ENCODE measurements at regions not wholly inside any gene's neighbourhood (a gene's known extent, or its start where the extent isn't known, plus 50 kb on each side); places are given as distances from the start of the nearest gene placed in this dataset.

DNA sequence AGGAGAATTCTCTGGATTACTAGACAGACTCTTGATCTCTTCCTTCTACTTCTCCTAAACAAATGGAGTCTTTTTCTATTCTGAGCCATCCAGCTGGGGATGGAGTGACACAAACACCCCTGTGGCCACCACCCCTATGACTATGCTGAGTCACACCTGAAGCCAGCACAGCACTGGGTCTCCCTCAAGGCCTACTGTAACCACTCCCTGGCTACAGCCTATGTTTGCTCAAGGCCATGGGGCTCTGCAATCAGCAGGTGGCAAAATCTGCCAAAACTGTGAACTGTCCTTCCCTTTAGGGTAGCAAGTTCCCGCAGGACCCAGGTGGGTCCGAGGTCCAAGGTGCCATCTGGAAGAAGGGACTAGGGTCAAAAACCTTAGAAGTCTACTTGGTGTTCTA is 132.3 kb downstream of the TINAG start:
- H3K4me3 ChIP-seq, result no peak overlapping the region
- no peaks in the 10 kb centered on the region for H3K9me3 ChIP-seq
- H3K27ac ChIP-seq, result no peak overlapping the region
- no peaks in the 10 kb centered on the region for H3K36me3 ChIP-seq
- no peak for DNase-seq
- ATAC-seq, result no peak
- no peaks in the 10 kb centered on the region for H3K4me1 ChIP-seq
- intact Hi-C loops (cut with DNase I), result no loop called here
- TF ChIP-seq, protein P1, sequence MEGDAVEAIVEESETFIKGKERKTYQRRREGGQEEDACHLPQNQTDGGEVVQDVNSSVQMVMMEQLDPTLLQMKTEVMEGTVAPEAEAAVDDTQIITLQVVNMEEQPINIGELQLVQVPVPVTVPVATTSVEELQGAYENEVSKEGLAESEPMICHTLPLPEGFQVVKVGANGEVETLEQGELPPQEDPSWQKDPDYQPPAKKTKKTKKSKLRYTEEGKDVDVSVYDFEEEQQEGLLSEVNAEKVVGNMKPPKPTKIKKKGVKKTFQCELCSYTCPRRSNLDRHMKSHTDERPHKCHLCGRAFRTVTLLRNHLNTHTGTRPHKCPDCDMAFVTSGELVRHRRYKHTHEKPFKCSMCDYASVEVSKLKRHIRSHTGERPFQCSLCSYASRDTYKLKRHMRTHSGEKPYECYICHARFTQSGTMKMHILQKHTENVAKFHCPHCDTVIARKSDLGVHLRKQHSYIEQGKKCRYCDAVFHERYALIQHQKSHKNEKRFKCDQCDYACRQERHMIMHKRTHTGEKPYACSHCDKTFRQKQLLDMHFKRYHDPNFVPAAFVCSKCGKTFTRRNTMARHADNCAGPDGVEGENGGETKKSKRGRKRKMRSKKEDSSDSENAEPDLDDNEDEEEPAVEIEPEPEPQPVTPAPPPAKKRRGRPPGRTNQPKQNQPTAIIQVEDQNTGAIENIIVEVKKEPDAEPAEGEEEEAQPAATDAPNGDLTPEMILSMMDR (IDR thresholded peaks at IDR 0.05), result no peak
- H3K27me3 ChIP-seq, result no peaks in the 10 kb centered on the region

DNA sequence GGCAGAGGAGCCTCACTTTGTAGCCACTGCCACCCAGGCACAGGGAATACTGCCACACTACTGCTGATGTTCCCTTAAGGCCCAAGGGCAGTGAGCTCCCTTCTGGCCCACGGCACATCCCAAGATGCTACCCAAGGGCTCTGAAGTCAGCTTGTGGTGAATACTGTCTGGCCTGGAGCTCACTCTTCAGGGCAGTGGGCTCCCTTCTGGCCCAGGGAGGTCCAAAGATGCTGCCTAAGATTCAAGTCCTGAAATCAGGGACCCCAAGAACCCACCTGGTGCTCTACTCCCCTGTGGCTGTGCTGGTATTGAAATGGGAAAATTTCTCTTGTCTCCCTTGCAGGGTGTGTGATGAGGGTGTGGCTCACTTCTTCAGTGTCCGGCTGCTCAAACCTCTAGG is 132.8 kb downstream of the TINAG start:
- intact Hi-C loops (cut with DNase I), result no loop called here
- Histone ChIP-seq H3K27ac (no peak overlapping the region), H3K36me3 (no peaks in the 10 kb centered on the region), H3K9me3 (no peaks in the 10 kb centered on the region), H3K4me3 (no peak overlapping the region), H3K4me1 (no peaks in the 10 kb centered on the region), H3K27me3 (no peaks in the 10 kb centered on the region)
- TF ChIP-seq, protein P1 (IDR thresholded peaks at IDR 0.05), result no peak
- DNase-seq (no peak), ATAC-seq (no peak)

DNA sequence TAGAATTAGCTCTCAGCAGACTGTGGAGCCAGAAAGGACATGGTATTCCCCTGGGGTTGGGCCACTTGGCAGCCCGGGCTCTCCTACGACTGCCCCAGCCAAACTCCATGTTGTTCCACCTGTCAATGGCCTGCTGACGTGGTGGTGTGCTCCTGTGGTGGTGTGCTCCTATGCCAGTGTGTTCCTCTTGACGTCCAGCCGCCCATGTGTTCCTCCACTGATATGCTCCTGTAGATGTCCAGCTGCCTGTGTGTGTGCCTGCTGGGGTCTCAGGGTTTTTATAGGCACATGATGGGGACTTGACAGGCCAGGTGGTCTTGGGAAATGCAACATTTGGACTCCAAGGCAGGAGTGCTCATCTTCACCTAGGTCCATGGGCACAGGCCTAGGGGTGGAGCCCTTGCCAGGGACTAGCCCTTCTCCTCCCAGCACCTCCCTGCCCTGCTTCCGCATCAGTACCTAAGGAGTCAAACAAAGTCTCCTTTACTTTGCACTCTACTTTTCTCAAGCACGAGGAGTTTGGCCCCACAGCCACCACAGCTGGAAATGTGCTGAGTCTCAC is 133.5 kb downstream of the TINAG start:
- Histone ChIP-seq H3K27me3 (no peaks in the 10 kb centered on the region), H3K36me3 (no peaks in the 10 kb centered on the region), H3K4me1 (no peaks in the 10 kb centered on the region), H3K9me3 (no peaks in the 10 kb centered on the region), H3K4me3 (no peak overlapping the region), H3K27ac (no peak overlapping the region)
- peak; percentile 22 for ATAC-seq
- intact Hi-C loops (cut with DNase I), result no loop called here
- TF ChIP-seq, protein P1 (IDR thresholded peaks at IDR 0.05), result no peak
- no peak for DNase-seq

DNA sequence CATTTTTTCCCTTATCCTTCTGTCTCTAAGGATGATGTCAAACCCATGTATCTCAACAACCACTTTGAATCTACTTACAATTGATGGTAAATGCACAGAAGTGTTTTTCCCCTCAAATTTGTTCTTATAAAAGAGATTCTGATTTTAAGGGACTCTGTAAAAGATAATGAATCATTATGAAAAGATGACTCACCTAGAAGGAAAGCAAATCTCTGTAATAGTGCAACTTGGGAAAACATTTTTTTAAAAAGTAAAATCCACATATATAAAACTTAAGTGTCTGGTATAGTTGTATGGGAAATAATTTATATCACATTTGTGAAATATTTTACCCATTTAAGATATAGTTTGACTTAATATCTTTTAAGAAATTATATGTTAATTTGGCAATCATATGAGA is 137.0 kb downstream of the TINAG start:
- DNase-seq (no peak), ATAC-seq (no peak)
- Histone ChIP-seq H3K27ac (no peak overlapping the region), H3K4me3 (no peak overlapping the region), H3K36me3 (no peaks in the 10 kb centered on the region), H3K9me3 (no peaks in the 10 kb centered on the region), H3K4me1 (no peaks in the 10 kb centered on the region), H3K27me3 (no peaks in the 10 kb centered on the region)
- intact Hi-C loops (cut with DNase I), result no loop called here
- TF ChIP-seq, protein P1 (IDR thresholded peaks at IDR 0.05), result no peak

DNA sequence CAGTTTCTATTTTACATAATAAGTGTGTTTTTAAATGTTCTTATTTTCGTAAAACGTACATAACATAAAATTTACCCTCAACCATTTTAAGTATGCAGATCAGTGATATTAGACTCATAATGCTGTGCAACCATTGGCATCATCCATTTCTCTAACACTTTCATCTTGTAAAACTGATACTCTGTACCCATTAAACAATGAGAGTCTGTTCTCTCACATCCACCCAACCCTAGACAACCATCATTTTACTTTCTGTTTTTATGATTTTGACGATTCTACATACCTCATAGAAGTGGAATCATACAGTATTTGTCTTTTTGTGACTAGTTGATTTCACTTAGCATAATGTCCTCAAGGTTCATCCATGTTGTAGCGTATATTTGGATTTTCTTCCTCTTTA is 140.4 kb downstream of the TINAG start:
- no peaks in the 10 kb centered on the region for H3K9me3 ChIP-seq
- H3K4me1 ChIP-seq, result no peaks in the 10 kb centered on the region
- no peaks in the 10 kb centered on the region for H3K36me3 ChIP-seq
- DNase-seq (no peak), ATAC-seq (no peak)
- TF ChIP-seq, protein P1 (IDR thresholded peaks at IDR 0.05), result no peak
- intact Hi-C loops (cut with DNase I), result no loop called here
- H3K27me3 ChIP-seq, result no peaks in the 10 kb centered on the region
- no peak overlapping the region for H3K27ac ChIP-seq
- H3K4me3 ChIP-seq, result no peak overlapping the region

DNA sequence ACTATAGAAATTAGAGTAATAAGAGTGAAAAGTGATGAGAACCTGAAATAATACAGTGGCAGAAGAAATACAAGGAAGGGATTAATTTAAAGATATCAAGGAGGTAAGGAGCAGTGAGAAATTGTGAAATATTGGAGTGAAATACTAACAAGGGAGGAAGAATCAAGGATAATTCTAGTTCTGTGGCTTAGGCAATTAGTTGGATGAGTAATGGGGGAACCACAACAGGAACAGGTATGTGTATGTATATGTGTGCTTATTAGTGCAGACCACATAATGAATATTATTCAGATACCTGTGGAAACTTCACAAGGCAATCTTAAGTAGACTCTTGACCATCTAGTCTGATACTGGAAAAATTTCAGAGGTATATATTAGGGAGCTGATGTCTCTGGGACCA is 143.3 kb downstream of the TINAG start:
- intact Hi-C loops (cut with DNase I), result no loop called here
- DNase-seq, result no peak
- H3K27me3 ChIP-seq, result no peaks in the 10 kb centered on the region
- TF ChIP-seq, protein P1 (IDR thresholded peaks at IDR 0.05), result no peak
- H3K4me1 ChIP-seq, result no peaks in the 10 kb centered on the region
- H3K9me3 ChIP-seq, result no peaks in the 10 kb centered on the region
- no peak for ATAC-seq
- no peaks in the 10 kb centered on the region for H3K36me3 ChIP-seq
- H3K4me3 ChIP-seq, result no peak overlapping the region
- H3K27ac ChIP-seq, result no peak overlapping the region
